UCSD-AML1 (cell line): ENCODE measurements at regions not wholly inside any gene's neighbourhood (a gene's known extent, or its start where the extent isn't known, plus 50 kb on each side); places are given as distances from the start of the nearest gene placed in this dataset.
"Not testable (repeated sequence)": the region's sequence is repeated elsewhere in the genome, so short reads cannot be mapped to it uniquely, and the experiment has no call there.

ENCODE experiments used
- DNase-seq: peaks from one replicate; lab custom pipeline; 2025; ENCODE audit not compliant: unreplicated experiment; lab: John Stamatoyannopoulos, UW

GRCh38 chr3:127045435-127046045, 62.6 kb downstream of the PLXNA1 start:
- no peak for DNase-seq

DNA sequence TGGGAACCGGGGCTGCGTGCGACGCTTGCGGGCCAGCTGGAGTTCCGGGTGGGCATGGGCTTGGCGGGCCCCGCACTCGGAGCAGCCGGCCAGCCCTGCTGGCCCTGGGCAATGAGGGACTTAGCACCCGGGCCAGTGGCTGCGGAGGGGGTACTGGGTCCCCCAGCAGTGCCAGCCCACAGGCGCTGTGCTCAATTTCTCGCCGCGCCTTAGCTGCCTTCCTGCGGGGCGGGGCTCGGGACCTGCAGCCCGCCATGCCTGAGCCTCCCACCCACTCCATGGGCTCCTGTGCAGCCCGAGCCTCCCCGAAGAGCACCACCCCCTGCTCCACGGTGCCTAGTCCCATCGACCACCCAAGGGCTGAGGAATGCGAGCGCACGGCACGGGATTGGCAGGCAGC, 63.8 kb downstream of the PLXNA1 start:
- not testable (repeated sequence) for DNase-seq

- no peak for DNase-seq
Observed at GRCh38 chr3:127049393-127049792, 66.5 kb downstream of the PLXNA1 start.

DNA sequence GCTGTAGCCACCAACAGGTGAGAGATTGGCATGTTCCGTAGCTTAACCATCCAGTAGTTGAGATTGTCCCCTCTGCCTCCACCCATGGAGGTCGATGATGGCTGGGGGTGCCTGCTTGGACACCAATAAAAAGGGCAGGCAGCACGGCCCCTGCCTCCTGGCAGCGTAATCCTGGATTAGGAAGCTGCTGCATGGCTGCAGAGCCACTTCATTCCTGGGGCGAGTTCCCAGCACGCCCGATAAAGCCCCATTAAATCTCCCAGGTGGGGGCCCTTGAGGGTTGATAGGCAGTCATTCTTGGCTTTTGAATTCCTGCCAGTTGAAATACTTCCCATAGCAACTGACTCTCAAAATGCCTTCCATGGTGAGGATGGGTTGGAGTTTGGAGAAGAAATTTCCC, 67.8 kb downstream of the PLXNA1 start:
- DNase-seq, result no peak

DNA sequence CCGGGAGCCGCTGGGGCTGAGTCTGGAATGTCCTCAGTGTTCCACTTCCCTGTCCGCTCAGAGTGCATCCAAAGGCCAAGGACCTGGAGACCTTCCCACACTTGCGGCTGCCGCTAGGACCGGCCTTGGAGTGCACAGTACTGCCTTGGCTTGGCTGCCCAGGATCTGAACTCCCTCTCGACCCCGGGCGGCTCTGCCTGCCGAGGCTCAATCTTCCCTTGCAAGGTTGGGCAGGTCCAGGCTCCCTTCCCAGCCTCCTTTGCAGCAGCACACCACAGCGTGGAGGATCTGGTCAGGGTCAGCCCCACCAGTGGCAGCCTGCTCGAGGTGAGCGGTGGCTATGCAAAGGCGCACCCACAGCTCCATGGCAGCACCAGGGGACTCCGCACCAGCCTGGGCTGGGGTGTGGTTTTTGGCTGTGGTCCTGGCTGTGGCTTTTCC, 69.2 kb downstream of the PLXNA1 start:
- DNase-seq, result no peak

DNA sequence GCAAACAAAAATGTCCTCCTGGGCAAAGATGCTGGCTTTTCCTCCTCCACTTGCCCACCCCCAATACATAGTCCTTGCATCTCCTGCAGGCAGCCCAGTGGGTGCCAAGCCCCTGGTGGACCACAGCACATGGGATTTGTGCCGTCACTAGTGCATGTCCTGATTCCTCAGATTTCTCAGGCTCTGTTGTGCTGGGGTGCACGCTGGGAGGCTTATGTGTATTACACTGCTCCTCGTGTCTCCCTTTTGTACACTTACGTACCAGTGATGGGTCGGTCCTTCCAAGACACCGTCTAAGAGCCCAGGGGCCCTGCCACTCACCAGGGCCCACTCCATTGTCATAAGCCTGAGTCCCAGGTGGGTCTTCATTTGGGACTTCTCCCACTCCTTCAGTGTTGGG, 70.1 kb downstream of the PLXNA1 start:
- no peak for DNase-seq

DNA sequence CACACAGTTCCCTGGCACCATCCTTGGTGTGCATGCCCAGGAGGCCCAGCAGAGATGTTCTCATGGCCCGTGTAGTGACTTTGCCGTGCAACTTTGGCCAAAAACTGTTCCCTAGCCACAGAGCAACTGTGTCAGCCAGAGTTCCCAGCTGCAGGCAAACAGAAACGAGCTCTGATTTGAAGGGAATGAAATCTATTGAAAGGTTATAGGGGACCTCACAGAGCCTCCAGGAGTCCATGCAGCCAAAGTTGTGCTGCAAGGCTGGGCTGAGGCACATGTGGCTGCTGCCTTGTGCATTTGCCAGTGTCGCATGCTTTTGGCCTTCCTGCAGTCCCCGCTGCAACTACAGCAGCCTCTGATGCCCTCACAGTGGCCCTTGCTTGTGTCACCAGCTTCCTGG, 70.5 kb downstream of the PLXNA1 start:
- no peak for DNase-seq

DNA sequence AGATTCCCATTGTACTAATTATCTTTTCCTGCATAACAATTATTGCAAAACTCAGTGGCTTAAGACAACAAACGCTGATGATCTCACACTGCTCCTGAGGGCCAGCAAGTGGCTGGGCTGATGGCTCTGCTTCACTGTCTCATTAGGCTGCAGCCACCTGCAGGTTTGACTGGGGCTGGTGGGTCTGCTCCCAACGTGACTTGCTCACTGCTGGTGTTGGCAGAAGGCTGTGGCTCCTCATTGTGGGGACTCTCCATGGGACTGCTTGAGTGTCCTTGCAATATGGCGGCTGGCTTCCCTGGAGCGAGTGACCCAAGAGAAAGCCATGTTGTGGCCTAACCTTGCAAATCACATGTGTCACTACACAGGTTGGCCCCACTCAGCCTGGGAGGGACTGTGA, 71.1 kb downstream of the PLXNA1 start:
- DNase-seq, result no peak

DNA sequence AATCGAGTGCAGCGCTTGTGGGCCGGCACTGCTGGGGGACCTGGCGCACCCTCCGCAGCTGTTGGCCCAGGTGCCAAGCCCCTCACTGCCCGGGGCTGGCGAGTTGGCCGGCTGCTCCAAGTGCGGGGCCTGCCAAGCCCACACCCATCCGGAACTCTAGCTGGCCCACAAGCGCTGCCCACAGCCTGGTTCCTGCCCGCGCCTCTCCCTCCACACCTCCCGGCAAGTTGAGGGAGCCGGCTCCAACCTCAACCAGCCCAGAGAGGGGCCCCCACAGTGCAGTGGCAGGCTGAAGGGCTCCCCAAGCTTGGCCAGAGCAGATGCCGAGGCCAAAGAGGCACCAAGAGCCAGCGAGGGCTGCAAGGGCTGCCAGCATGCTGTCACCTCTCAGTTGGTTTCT, 73.4 kb downstream of the PLXNA1 start:
- no peak for DNase-seq

DNA sequence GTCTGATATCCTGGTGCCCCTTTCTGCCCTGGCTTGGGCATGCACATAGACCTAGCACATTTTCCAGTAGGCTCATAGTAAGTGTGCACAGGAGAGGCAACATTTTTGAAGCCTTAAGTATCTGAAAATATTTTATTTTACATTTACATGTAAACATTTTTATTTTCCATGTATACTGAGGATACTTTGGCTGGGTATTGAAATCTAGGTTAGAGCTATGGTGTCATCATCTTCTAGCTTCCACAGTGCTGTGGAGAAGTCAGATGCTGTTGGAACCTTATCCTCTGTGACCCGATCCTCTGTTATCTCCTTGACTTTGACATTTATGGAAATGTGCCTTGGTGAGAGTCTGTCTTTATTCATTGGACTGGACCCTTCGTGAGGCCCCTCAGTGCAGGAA, 74.1 kb downstream of the PLXNA1 start:
- DNase-seq, result no peak

DNA sequence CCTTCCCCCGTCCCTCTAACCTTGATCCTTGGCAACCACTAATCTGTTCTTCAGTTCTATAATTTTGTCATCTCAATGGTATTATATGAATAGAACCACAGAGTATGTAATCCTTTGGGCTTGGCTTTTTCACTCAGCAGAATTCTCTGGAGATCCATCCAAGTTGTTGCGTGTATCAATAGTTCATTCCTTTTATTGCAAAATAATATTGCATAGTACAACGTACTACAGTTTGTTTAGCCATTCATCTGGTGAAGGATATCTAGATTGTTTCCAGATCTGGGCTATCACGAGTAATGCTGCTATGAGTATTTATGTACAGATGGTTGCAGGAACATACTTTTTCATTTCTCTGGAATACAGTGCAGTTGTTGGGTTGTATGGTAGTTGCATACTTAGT, 76.2 kb downstream of the PLXNA1 start:
- no peak for DNase-seq

- no peak for DNase-seq
Observed at GRCh38 chr3:127061641-127062040, 78.7 kb downstream of the PLXNA1 start.

- DNase-seq, result no peak
Observed at GRCh38 chr3:127062926-127063325, 80.0 kb downstream of the PLXNA1 start.

GRCh38 chr3:127063916-127064315, 81.0 kb downstream of the PLXNA1 start:
- DNase-seq, result no peak

- no peak for DNase-seq
Observed at GRCh38 chr3:127064391-127065137, 81.6 kb downstream of the PLXNA1 start.

- DNase-seq, result no peak
Observed at GRCh38 chr3:127065138-127065427, 82.2 kb downstream of the PLXNA1 start.

DNA sequence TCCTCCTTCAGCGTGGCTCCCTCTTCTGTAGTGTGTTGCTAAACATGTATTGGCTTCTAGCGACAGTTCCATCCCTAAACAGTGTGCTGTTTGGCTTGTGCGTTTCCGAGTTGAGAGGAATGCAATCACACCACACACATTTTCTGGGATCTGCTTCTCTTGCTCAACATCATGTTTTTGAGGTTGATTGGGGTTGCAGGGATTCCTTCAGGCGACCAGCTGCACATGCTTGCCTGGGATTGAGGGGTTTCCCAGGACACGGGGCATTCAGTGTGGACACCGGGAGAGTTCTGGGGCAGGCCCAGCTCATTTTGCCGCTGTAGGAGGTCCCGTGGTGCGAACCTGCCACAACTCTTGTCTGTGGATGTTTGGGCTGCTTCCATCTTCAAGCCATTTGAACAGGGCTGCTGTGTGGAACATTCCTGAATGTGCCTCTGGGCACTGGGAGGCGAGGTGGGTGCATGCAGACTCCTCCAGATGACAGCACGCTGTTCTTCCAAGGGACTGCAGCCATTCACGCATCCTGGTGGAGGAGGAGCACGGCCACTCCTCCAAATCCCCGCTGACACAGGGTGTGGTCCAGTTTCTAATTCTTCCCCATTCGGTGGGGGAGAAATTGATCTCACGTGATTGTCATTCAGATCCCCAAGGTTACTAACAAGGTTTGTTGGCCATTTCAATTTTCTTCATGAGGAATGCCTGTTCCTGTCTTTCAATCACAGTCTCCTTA, 82.8 kb downstream of the PLXNA1 start:
- no peak for DNase-seq

DNA sequence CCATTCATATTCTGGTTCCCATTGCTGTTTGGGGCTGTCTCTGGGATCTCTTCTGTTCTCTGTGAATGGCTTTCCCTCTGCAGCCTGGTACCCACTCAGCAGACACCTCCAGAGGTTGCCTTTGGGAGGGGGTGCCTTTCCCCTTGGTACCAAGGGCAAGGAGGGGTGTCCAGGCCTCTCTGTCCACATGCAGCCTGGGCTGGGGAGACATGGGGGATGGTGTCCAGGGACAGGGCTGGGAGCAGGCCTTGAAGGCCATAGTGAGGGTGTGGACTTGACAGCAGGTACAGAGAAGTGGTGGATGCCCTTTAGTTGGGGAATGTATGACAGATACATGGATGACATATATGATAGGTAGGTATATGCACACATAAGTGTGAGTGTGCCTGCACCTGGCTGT, 83.7 kb downstream of the PLXNA1 start:
- DNase-seq, result no peak

- DNase-seq, result no peak
Observed at GRCh38 chr3:127067116-127067910, 84.4 kb downstream of the PLXNA1 start.

GRCh38 chr3:127068111-127068810, 85.3 kb downstream of the PLXNA1 start:
- no peak for DNase-seq

GRCh38 chr3:127068871-127069270, 86.0 kb downstream of the PLXNA1 start:
- no peak for DNase-seq
